Liver (tissue), 3 donors: ENCODE measurements at regions not wholly inside any gene's neighbourhood (a gene's known extent, or its start where the extent isn't known, plus 50 kb on each side); places are given as distances from the start of the nearest gene placed in this dataset.

ENCODE experiments used
- ATF3 ChIP-seq: IDR thresholded peaks from 2 replicates; pipeline ENCODE4 v1.6.1; 2016; ENCODE audit warnings: antibody characterized with exemption
- CTCF ChIP-seq: fragments of 150-350 bp; IDR thresholded peaks from 2 replicates; pipeline ENCODE4 v1.5.1; 2017; ENCODE audit warnings: improper control_type of control experiment, low read depth, low read length; ENCODE audit not compliant: missing input control
- FOXA1 ChIP-seq: IDR thresholded peaks from 2 replicates; pipeline ENCODE4 v1.6.1; 2016; ENCODE audit warnings: antibody characterized with exemption
- GABPA ChIP-seq, 2 donors: IDR thresholded peaks in 1 of 2; conservative IDR thresholded peaks in 1 of 2; 2 replicates each; pipeline ENCODE4 v1.6.1; 2016; ENCODE audit warnings: antibody characterized with exemption in 2 of 2, mild to moderate bottlenecking in 1 of 2, moderate library complexity in 1 of 2
- HNF4G ChIP-seq: IDR thresholded peaks from 2 replicates; pipeline ENCODE4 v1.6.1; 2016; ENCODE audit warnings: antibody characterized with exemption
- JUND ChIP-seq, 2 donors: IDR thresholded peaks; 2 replicates each; pipeline ENCODE4 v1.6.1; 2016; ENCODE audit warnings: antibody characterized with exemption in 2 of 2
- MAX ChIP-seq: IDR thresholded peaks from 2 replicates; pipeline ENCODE4 v1.6.1; 2016; ENCODE audit warnings: antibody characterized with exemption
- RAD21 ChIP-seq, 2 donors: IDR thresholded peaks; 2 replicates each; pipeline ENCODE4 v1.6.1; 2016; ENCODE audit warnings: antibody characterized with exemption in 2 of 2, mild to moderate bottlenecking in 2 of 2
- REST ChIP-seq: IDR thresholded peaks from 2 replicates; pipeline ENCODE4 v1.6.1; 2016; ENCODE audit warnings: antibody characterized with exemption, mild to moderate bottlenecking
- RXRA ChIP-seq, 2 donors: IDR thresholded peaks; 2 replicates each; pipeline ENCODE4 v1.6.1; 2017 to 2018; ENCODE audit warnings: antibody characterized with exemption in 2 of 2, mild to moderate bottlenecking in 1 of 2
- SP1 ChIP-seq: IDR thresholded peaks from 2 replicates; pipeline ENCODE4 v1.6.1; 2018; ENCODE audit warnings: antibody characterized with exemption, mild to moderate bottlenecking
- TAF1 ChIP-seq: conservative IDR thresholded peaks from 2 replicates; pipeline ENCODE4 v1.6.1; 2016; ENCODE audit warnings: antibody characterized with exemption, mild to moderate bottlenecking
- YY1 ChIP-seq: IDR thresholded peaks from 2 replicates; pipeline ENCODE4 v1.6.1; 2016; ENCODE audit warnings: antibody characterized with exemption, mild to moderate bottlenecking
- ZBTB33 ChIP-seq: IDR thresholded peaks from 2 replicates; pipeline ENCODE4 v1.6.1; 2016; ENCODE audit warnings: antibody characterized with exemption
- donor health status: healthy.
- donor health status: healthy.

- TF ChIP-seq CTCF = no peak
- no peak for TF ChIP-seq FOXA1
- no peak for TF ChIP-seq HNF4G
- TF ChIP-seq TAF1 = no peak
- TF ChIP-seq RAD21 (IDR thresholded peaks at IDR 0.05) = no peak
- TF ChIP-seq MAX = no peak
- TF ChIP-seq REST = no peak
- no peak for TF ChIP-seq GABPA (IDR thresholded peaks at IDR 0.05 in 1 of 2, conservative IDR thresholded peaks at IDR 0.05 in 1 of 2)
- TF ChIP-seq YY1 = no peak
- no peak for TF ChIP-seq SP1
- TF ChIP-seq ZBTB33 = no peak
- TF ChIP-seq ATF3 = no peak
- no peak for TF ChIP-seq JUND (IDR thresholded peaks at IDR 0.05)
- TF ChIP-seq RXRA (IDR thresholded peaks at IDR 0.05) = no peak
These were observed 539.8 kb upstream of the ARX start for GRCh38 chrX:25555521-25555920.
